ENCODE measurements at regions not wholly inside any gene's neighbourhood (a gene's known extent, or its start where the extent isn't known, plus 50 kb on each side); places are given as distances from the start of the nearest gene placed in this dataset.
"Not testable (repeated sequence)": the region's sequence is repeated elsewhere in the genome, so short reads cannot be mapped to it uniquely, and the experiment has no call there.

GRCh38 chr15:26197060-26197459 is 333.9 kb upstream of the ATP10A start:
- Mint-ChIP-seq H3K36me3 (ENCODE audit: unreplicated experiment) (no peaks in the 10 kb centered on the region), H3K27me3 (ENCODE audit: unreplicated experiment) (no peaks in the 10 kb centered on the region), H3K9me3 (ENCODE audit: unreplicated experiment) (no peaks in the 10 kb centered on the region), H3K27ac (ENCODE audit: unreplicated experiment) (no peak overlapping the region), H3K4me1 (ENCODE audit: low read depth, unreplicated experiment) (peaks cover 6% of the 10 kb centered on the region), H3K4me3 (ENCODE audit: unreplicated experiment) (no peak overlapping the region)
- DNase-seq: no peak
- TF ChIP-seq CTCF (IDR thresholded peaks at IDR 0.05; ENCODE audit: partially characterized antibody, unreplicated experiment): no peak

GRCh38 chr15:26191193-26191592 is 328.1 kb upstream of the ATP10A start:
- H3K27ac Mint-ChIP-seq (ENCODE audit: unreplicated experiment): no peak overlapping the region
- no peak for TF ChIP-seq CTCF (IDR thresholded peaks at IDR 0.05; ENCODE audit: partially characterized antibody, unreplicated experiment)
- H3K9me3 Mint-ChIP-seq (ENCODE audit: unreplicated experiment): peaks cover 3% of the 10 kb centered on the region
- DNase-seq: no peak
- no peaks in the 10 kb centered on the region for H3K27me3 Mint-ChIP-seq (ENCODE audit: unreplicated experiment)
- no peak overlapping the region for H3K4me3 Mint-ChIP-seq (ENCODE audit: unreplicated experiment)
- H3K36me3 Mint-ChIP-seq (ENCODE audit: unreplicated experiment): no peaks in the 10 kb centered on the region
- peaks cover 2% of the 10 kb centered on the region for H3K4me1 Mint-ChIP-seq (ENCODE audit: low read depth, unreplicated experiment)

- not testable (repeated sequence) for H3K9me3 Mint-ChIP-seq (ENCODE audit: unreplicated experiment); H3K4me1 Mint-ChIP-seq (ENCODE audit: low read depth, unreplicated experiment); H3K27ac Mint-ChIP-seq (ENCODE audit: unreplicated experiment); DNase-seq; H3K36me3 Mint-ChIP-seq (ENCODE audit: unreplicated experiment); H3K4me3 Mint-ChIP-seq (ENCODE audit: unreplicated experiment); H3K27me3 Mint-ChIP-seq (ENCODE audit: unreplicated experiment)
These were observed 323.0 kb upstream of the ATP10A start for GRCh38 chr15:26186138-26186537.

- Mint-ChIP-seq H3K9me3 (ENCODE audit: unreplicated experiment) (peaks cover 2% of the 10 kb centered on the region), H3K27me3 (ENCODE audit: unreplicated experiment) (no peaks in the 10 kb centered on the region), H3K36me3 (ENCODE audit: unreplicated experiment) (no peaks in the 10 kb centered on the region), H3K4me3 (ENCODE audit: unreplicated experiment) (no peak overlapping the region), H3K4me1 (ENCODE audit: low read depth, unreplicated experiment) (peaks cover 7% of the 10 kb centered on the region), H3K27ac (ENCODE audit: unreplicated experiment) (no peak overlapping the region)
- no peak for DNase-seq
- TF ChIP-seq CTCF (IDR thresholded peaks at IDR 0.05; ENCODE audit: partially characterized antibody, unreplicated experiment): no peak
These were observed 319.3 kb upstream of the ATP10A start for GRCh38 chr15:26182441-26182840.

- H3K9me3 Mint-ChIP-seq (ENCODE audit: unreplicated experiment): peaks cover 2% of the 10 kb centered on the region
- H3K27ac Mint-ChIP-seq (ENCODE audit: unreplicated experiment): no peak overlapping the region
- H3K36me3 Mint-ChIP-seq (ENCODE audit: unreplicated experiment): no peaks in the 10 kb centered on the region
- peak; percentile 35 for DNase-seq
- H3K4me3 Mint-ChIP-seq (ENCODE audit: unreplicated experiment): no peak overlapping the region
- peaks cover 7% of the 10 kb centered on the region for H3K4me1 Mint-ChIP-seq (ENCODE audit: low read depth, unreplicated experiment)
- H3K27me3 Mint-ChIP-seq (ENCODE audit: unreplicated experiment): no peaks in the 10 kb centered on the region
- TF ChIP-seq CTCF (IDR thresholded peaks at IDR 0.05; ENCODE audit: partially characterized antibody, unreplicated experiment): peak; percentile 35
These were observed 316.8 kb upstream of the ATP10A start for GRCh38 chr15:26179906-26180305.
